HUES48 (cell line): ENCODE measurements at regions not wholly inside any gene's neighbourhood (a gene's known extent, or its start where the extent isn't known, plus 50 kb on each side); places are given as distances from the start of the nearest gene placed in this dataset.

Experiments used
- H3K27ac ChIP-seq: one replicate; pipeline ENCODE4 v1.7.0; 2013; ENCODE audit warnings: low read depth, low read length, inconsistent platforms
- H3K27me3 ChIP-seq: 2 replicates; pipeline ENCODE4 v1.6.1; 2013; ENCODE audit warnings: mild to moderate bottlenecking, low read length; ENCODE audit not compliant: control insufficient read depth, insufficient read depth
- H3K36me3 ChIP-seq: 2 replicates; pipeline ENCODE4 v1.6.1; 2013; ENCODE audit warnings: low read length; ENCODE audit not compliant: control insufficient read depth, insufficient read depth
- H3K4me1 ChIP-seq: 2 replicates; pipeline ENCODE4 v1.6.1; 2013; ENCODE audit warnings: mild to moderate bottlenecking, low read length; ENCODE audit not compliant: control insufficient read depth, insufficient read depth
- H3K4me3 ChIP-seq: 2 replicates; pipeline ENCODE4 v1.5.1; 2013; ENCODE audit warnings: mild to moderate bottlenecking, low read depth, low read length
- H3K9ac ChIP-seq: 2 replicates; pipeline ENCODE4 v1.6.1; 2013; ENCODE audit warnings: mild to moderate bottlenecking, low read depth, low read length, moderate library complexity
- H3K9me3 ChIP-seq: 2 replicates; pipeline ENCODE4 v1.6.1; 2013; ENCODE audit warnings: low read length; ENCODE audit not compliant: control insufficient read depth, insufficient read depth

- Histone ChIP-seq H3K27ac (no peak overlapping the region), H3K9ac (no peak overlapping the region), H3K36me3 (no peaks in the 10 kb centered on the region), H3K27me3 (no peaks in the 10 kb centered on the region), H3K9me3 (no peaks in the 10 kb centered on the region), H3K4me1 (no peaks in the 10 kb centered on the region), H3K4me3 (no peak overlapping the region)
Measured at GRCh38 chr4:13190093-13190721, 293.9 kb downstream of the RAB28 start.

- no peaks in the 10 kb centered on the region for H3K27me3 ChIP-seq
- H3K4me1 ChIP-seq: no peaks in the 10 kb centered on the region
- H3K9ac ChIP-seq: no peak overlapping the region
- H3K27ac ChIP-seq: no peak overlapping the region
- H3K4me3 ChIP-seq: no peak overlapping the region
- no peaks in the 10 kb centered on the region for H3K9me3 ChIP-seq
- H3K36me3 ChIP-seq: no peaks in the 10 kb centered on the region
Measured at GRCh38 chr4:13184199-13184598, 299.9 kb downstream of the RAB28 start.

- Histone ChIP-seq H3K27ac (no peak overlapping the region), H3K4me1 (no peaks in the 10 kb centered on the region), H3K27me3 (no peaks in the 10 kb centered on the region), H3K9ac (no peak overlapping the region), H3K36me3 (no peaks in the 10 kb centered on the region), H3K4me3 (no peak overlapping the region), H3K9me3 (no peaks in the 10 kb centered on the region)
Measured at GRCh38 chr4:13182133-13182532, 302.0 kb downstream of the RAB28 start.

- Histone ChIP-seq H3K27ac (no peak overlapping the region), H3K9me3 (no peaks in the 10 kb centered on the region), H3K4me1 (no peaks in the 10 kb centered on the region)
Measured at GRCh38 chr4:13181681-13182080, 302.5 kb downstream of the RAB28 start.

GRCh38 chr4:13180701-13181100 lies 303.4 kb downstream of the RAB28 start:
- Histone ChIP-seq H3K36me3 (no peaks in the 10 kb centered on the region), H3K27ac (no peak overlapping the region), H3K4me1 (no peaks in the 10 kb centered on the region), H3K9me3 (no peaks in the 10 kb centered on the region), H3K4me3 (no peak overlapping the region), H3K9ac (no peak overlapping the region), H3K27me3 (no peaks in the 10 kb centered on the region)

More at GRCh38 chr4:13181681-13182080, 302.5 kb downstream of the RAB28 start:
- Histone ChIP-seq H3K4me3 (no peak overlapping the region), H3K36me3 (no peaks in the 10 kb centered on the region), H3K9ac (no peak overlapping the region), H3K27me3 (no peaks in the 10 kb centered on the region)

- H3K4me3 ChIP-seq: no peak overlapping the region
- H3K27me3 ChIP-seq: no peaks in the 10 kb centered on the region
- no peaks in the 10 kb centered on the region for H3K36me3 ChIP-seq
- H3K9ac ChIP-seq: no peak overlapping the region
- H3K27ac ChIP-seq: no peak overlapping the region
- H3K4me1 ChIP-seq: no peaks in the 10 kb centered on the region
- no peaks in the 10 kb centered on the region for H3K9me3 ChIP-seq
Measured at GRCh38 chr4:13178621-13179020, 305.5 kb downstream of the RAB28 start.

- no peak overlapping the region for H3K4me3 ChIP-seq
- no peaks in the 10 kb centered on the region for H3K9me3 ChIP-seq
- no peaks in the 10 kb centered on the region for H3K27me3 ChIP-seq
- no peak overlapping the region for H3K27ac ChIP-seq
- no peak overlapping the region for H3K9ac ChIP-seq
- no peaks in the 10 kb centered on the region for H3K4me1 ChIP-seq
- H3K36me3 ChIP-seq: no peaks in the 10 kb centered on the region
Measured at GRCh38 chr4:13176741-13177142, 307.4 kb downstream of the RAB28 start.

- H3K36me3 ChIP-seq: no peaks in the 10 kb centered on the region
- no peak overlapping the region for H3K9ac ChIP-seq
- H3K4me3 ChIP-seq: no peak overlapping the region
- H3K27me3 ChIP-seq: no peaks in the 10 kb centered on the region
- no peak overlapping the region for H3K27ac ChIP-seq
- no peaks in the 10 kb centered on the region for H3K9me3 ChIP-seq
- H3K4me1 ChIP-seq: no peaks in the 10 kb centered on the region
Measured at GRCh38 chr4:13174926-13175325, 309.2 kb downstream of the RAB28 start.

GRCh38 chr4:13174001-13174400 lies 310.1 kb downstream of the RAB28 start:
- Histone ChIP-seq H3K4me3 (no peak overlapping the region), H3K27ac (no peak overlapping the region), H3K27me3 (no peaks in the 10 kb centered on the region), H3K9ac (no peak overlapping the region), H3K36me3 (no peaks in the 10 kb centered on the region), H3K9me3 (no peaks in the 10 kb centered on the region), H3K4me1 (no peaks in the 10 kb centered on the region)

GRCh38 chr4:13171292-13172057 lies 312.7 kb downstream of the RAB28 start:
- Histone ChIP-seq H3K27me3 (no peaks in the 10 kb centered on the region), H3K9me3 (no peaks in the 10 kb centered on the region), H3K9ac (no peak overlapping the region), H3K36me3 (no peaks in the 10 kb centered on the region), H3K4me3 (no peak overlapping the region), H3K27ac (no peak overlapping the region), H3K4me1 (no peaks in the 10 kb centered on the region)

- H3K4me1 ChIP-seq: no peaks in the 10 kb centered on the region
- no peak overlapping the region for H3K4me3 ChIP-seq
- H3K27me3 ChIP-seq: no peaks in the 10 kb centered on the region
- no peaks in the 10 kb centered on the region for H3K9me3 ChIP-seq
- H3K36me3 ChIP-seq: no peaks in the 10 kb centered on the region
- H3K9ac ChIP-seq: no peak overlapping the region
- no peak overlapping the region for H3K27ac ChIP-seq
Measured at GRCh38 chr4:13169731-13170525, 314.2 kb downstream of the RAB28 start.
